B cell (primary cell): ENCODE measurements at regions not wholly inside any gene's neighbourhood (a gene's known extent, or its start where the extent isn't known, plus 50 kb on each side); places are given as distances from the start of the nearest gene placed in this dataset.

Experiments used
- EZH2 ChIP-seq: IDR thresholded peaks from 2 replicates; pipeline ENCODE4 v1.6.1; 2012; ENCODE audit warnings: borderline replicate concordance, low read depth, mild to moderate bottlenecking, moderate library complexity, low read length; ENCODE audit not compliant: insufficient read depth, poor library complexity, severe bottlenecking
- TF ChIP-seq, protein P1 (sequence below): fragments of 200-600 bp; IDR thresholded peaks from one replicate; pipeline ENCODE4 v1.8.0; 2022; ENCODE audit warnings: antibody characterized with exemption, mild to moderate bottlenecking

DNA sequence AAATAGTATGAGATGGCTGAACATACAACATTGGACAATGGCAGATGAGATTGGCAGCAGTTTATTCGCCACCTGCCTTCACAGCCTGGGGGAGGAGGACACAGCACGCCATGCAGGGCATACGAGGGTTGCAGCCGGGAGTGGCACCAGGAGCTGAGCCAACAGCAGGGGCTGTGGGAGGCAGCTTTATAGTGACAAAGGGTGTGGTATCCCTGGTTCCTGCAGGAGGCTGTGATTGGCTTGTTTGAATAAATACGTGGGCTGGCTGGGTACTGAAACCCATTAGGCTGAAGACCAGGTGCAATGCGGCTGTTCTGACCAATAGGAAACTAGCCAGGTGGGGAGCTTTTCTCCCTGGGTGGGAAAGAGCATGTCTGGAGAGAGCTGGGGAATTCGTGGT lies 68.9 kb upstream of the LEP start:
- TF ChIP-seq, protein P1, sequence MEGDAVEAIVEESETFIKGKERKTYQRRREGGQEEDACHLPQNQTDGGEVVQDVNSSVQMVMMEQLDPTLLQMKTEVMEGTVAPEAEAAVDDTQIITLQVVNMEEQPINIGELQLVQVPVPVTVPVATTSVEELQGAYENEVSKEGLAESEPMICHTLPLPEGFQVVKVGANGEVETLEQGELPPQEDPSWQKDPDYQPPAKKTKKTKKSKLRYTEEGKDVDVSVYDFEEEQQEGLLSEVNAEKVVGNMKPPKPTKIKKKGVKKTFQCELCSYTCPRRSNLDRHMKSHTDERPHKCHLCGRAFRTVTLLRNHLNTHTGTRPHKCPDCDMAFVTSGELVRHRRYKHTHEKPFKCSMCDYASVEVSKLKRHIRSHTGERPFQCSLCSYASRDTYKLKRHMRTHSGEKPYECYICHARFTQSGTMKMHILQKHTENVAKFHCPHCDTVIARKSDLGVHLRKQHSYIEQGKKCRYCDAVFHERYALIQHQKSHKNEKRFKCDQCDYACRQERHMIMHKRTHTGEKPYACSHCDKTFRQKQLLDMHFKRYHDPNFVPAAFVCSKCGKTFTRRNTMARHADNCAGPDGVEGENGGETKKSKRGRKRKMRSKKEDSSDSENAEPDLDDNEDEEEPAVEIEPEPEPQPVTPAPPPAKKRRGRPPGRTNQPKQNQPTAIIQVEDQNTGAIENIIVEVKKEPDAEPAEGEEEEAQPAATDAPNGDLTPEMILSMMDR = no peak
- no peak for TF ChIP-seq EZH2
